Breast epithelium (tissue), 3 donors: ENCODE measurements at regions not wholly inside any gene's neighbourhood (a gene's known extent, or its start where the extent isn't known, plus 50 kb on each side); places are given as distances from the start of the nearest gene placed in this dataset.
"Not testable (repeated sequence)": the region's sequence is repeated elsewhere in the genome, so short reads cannot be mapped to it uniquely, and the experiment has no call there.

Experiments
- CTCF ChIP-seq, 3 donors: fragments of 450-650 bp; IDR thresholded peaks; one replicate each; pipeline ENCODE4 v1.5.1; 2016 to 2017; ENCODE audit warnings: antibody characterized with exemption in 3 of 3, mild to moderate bottlenecking in 3 of 3, moderate library complexity in 3 of 3
- POLR2A ChIP-seq: fragments of 450-650 bp; IDR thresholded peaks from one replicate; pipeline ENCODE4 v1.6.1; 2016; ENCODE audit warnings: antibody characterized with exemption, mild to moderate bottlenecking, moderate library complexity

- TF ChIP-seq CTCF (IDR thresholded peaks at IDR 0.05); POLR2A: not testable (repeated sequence)
Measured at GRCh38 chr12:107608779-107609178, 76.8 kb upstream of the PWP1 start.
